Retina (tissue), 1 donor: ENCODE measurements at regions not wholly inside any gene's neighbourhood (a gene's known extent, or its start where the extent isn't known, plus 50 kb on each side); places are given as distances from the start of the nearest gene placed in this dataset.
"Not testable (repeated sequence)": the region's sequence is repeated elsewhere in the genome, so short reads cannot be mapped to it uniquely, and the experiment has no call there.

Source experiments
- DNase-seq: peaks from one replicate; pipeline ENCODE4 v3.0.0-alpha.2; 2016

- no peak for DNase-seq
These were observed 226.5 kb downstream of the IRS1 start for GRCh38 chr2:226573158-226573557.

DNA sequence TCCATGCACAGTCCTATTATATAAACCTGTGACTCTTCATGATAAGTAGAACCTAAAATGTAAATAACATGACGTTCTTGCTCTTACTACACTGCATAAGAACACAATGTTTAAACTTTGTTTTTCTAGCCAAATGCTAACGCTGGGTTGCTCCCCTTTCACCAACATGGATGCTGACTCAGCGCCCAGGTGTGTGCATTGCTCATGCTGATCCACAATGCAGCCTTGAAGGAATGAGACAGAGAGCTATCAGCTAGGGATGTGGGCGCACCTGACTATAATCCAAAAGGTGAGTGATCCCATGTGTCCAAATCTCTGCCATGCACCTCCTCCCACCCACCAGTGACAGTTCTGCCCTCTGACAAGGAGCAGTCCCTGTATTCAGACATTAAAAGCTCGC is 235.0 kb downstream of the IRS1 start:
- DNase-seq, result no peak

- DNase-seq, result no peak
These were observed 237.7 kb downstream of the IRS1 start for GRCh38 chr2:226561962-226562361.

DNA sequence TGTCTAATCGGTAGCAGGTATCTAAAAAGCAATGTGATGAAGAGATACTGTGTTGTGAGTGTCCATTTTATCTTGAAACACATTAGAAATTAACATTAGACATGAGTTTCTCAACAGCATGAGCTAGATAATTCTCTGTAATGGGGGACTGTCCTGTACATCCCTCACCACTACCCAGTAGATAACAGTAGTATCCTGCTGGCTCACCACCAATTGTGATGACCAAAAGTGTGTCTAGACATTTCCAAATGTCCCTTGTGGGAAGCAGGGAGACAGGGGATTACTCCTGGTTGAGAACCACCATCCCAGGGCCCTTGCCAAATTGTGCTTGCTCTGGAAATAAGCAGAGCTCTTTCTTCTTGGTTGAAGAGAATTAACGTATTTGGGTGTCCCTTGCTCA is 239.3 kb downstream of the IRS1 start:
- no peak for DNase-seq

DNA sequence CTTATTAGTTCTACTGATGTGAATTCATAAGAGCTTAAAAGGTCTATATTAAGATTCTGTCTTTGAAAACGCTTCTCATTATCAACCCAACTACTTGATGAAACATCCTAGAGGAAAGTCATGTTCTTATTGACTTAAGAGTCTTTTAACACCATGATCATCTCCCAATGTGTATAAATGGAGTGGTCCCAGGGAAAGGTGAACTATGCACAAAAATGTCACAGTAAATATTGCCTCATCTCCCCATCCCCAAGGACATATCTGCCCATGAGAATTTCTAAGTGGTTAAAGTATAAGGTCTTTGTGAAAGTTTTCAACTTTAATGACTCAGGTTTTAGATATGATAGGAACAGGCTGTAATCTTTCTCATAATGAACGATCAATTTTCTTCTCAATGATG is 240.1 kb downstream of the IRS1 start:
- DNase-seq, result no peak

- DNase-seq, result no peak
These were observed 241.2 kb downstream of the IRS1 start for GRCh38 chr2:226558418-226558817.

GRCh38 chr2:226556050-226556449 is 243.6 kb downstream of the IRS1 start:
- DNase-seq, result no peak

DNA sequence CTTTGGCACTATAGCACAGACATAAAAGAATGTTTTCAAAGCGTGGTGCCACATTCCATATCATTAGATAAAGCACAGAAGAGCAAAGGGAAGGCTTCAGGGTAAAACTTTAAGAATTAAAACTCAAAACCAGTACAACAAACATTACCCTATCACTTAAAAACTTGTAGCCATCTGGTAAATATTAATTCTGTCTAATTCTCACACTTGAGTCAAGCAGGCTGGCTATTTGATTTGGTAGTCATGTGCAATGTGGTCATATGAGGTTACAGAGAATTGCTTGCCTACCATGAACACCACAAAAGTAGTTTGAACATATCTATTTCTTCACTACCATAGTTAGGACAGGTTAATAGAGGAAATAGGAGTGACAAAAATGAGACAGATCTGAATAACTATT is 244.9 kb downstream of the IRS1 start:
- no peak for DNase-seq

DNA sequence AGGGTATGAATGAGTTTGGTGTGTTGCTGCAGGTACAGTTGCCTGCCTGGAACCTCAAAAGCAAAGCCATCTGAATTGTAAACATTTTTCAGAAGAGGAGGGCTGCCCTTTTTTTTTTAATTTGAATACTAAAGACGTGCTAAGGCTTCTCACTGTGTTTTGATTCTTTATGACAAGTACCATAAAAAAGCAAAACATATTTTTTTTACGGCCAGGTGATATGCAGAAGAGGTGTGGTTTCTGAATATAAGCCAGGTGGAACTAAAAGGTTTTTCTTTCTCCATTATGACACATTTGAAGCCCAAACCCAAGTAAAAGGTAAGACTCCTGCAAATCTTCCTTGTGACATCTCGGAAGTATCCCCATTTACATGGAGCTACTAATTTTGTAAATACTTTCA is 246.3 kb downstream of the IRS1 start:
- DNase-seq, result no peak

DNA sequence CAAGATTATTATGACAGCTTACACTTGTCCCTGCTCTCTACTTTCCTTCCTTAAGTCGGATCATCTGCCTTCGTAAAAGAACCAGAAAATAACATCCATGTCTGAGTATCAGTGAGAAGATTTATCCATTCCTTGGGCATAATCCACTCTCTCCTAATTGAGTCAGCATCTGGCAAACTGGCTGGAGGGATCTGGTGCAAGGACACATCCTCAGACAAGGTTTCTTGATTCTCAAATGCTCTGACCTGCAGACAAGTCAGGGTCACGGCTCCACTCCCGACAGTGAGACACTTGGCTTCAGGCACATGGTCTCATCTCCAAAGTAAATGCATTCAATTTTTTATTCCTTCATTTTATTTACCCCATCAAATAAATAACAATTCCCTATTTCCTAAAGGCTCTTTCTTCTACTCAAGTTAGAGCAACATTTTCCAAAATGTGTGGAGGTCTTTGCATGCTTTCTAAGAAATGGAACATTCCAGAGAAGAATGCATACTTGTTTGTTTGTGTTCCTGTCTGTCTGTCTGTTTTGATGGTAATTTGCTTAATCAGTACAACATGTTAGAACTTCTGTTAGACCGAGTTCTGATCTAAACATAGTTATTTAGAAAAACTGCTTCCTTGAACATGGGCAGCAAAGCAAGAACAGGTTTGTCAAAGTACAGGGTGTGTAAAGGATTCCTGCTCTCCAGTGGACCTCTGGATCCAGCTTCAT is 246.9 kb downstream of the IRS1 start:
- peak; percentile 6 for DNase-seq

DNA sequence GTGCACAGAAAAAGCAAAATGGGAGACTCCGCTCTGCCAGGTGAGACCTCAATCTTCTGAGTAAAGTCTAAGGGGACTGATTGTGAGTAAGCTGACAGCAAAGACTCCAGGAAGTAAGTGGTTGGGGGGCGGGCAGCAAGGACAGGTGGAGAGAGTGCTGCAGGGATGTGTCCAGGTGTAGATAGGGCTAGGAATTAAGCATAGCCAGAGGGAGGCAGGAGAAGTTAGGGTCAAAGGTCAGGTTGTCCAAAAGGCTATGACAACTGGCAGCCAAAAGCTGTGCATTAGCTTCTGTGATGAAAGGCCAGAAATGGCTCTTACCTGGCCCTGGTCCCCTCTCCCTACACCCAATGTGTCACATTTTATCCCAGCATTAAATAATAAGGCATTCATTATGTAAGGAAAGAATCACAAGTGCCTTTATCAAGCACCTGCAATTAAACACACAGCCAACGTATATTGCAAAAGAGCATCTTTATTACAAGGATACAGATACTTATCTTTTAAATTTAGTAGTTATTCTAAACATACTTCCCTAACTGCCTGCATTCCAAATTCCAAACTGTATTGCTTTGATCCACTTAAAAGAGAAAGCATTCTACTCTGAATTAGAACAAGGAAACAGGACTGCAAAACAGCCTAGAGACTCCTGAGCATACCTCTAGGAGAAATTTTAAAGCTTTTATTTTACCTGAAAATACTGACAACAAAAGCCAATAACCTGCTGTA is 247.9 kb downstream of the IRS1 start:
- no peak for DNase-seq

DNA sequence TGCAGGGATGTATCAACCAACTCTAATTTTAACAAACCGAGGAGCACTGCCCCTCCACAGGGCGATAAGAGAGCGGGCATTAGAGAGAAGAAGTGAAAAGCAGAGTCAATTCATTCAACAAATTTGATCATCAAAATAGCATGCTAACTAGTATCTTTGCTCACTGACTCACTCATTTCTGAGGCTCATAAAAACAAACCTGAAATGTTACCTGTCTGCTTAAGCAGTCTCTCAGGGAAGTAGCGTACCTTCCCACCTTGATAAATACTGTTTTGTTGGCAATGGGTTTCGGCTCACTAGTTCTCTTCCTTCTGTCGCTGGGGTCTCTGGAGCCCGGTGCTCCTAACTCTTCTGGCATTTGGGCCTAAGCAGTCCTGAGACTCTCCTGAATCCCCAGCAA is 248.8 kb downstream of the IRS1 start:
- no peak for DNase-seq

- no peak for DNase-seq
These were observed 250.9 kb downstream of the IRS1 start for GRCh38 chr2:226548732-226549131.

DNA sequence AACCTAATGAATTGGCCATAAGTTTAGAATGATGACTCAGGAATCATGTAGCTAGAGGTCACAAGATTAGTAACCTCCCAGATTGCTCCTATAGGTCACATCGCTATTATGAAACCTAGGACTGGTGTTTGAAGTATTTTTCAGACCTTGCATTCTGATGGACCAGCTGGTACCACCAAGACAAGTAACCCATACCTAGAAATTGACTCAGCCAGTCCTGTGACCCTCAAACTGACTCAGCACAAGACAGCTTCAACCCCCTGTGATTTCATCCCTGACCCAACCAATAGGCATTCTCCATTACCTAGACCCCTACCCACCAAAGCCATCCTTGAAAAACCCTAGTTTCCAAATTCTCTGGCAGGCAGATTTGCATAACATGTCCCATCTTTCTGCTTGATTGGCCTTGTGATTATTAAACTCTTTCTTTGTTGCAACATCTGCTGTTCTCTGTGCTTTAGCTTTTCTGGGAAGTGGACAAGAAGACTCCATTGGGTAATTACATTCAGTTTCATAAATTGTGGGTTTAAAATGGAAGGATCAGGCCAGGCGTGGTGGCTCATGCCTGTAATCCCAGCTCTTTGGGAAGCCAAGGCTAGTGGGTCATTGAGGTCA is 254.9 kb downstream of the IRS1 start:
- DNase-seq, result no peak

GRCh38 chr2:226540204-226540994 is 259.2 kb downstream of the IRS1 start:
- DNase-seq, result no peak

- no peak for DNase-seq
These were observed 263.2 kb downstream of the IRS1 start for GRCh38 chr2:226536410-226536809.

GRCh38 chr2:226532976-226533375 is 266.6 kb downstream of the IRS1 start:
- not testable (repeated sequence) for DNase-seq

GRCh38 chr2:226531061-226531810 is 268.4 kb downstream of the IRS1 start:
- no peak for DNase-seq

- no peak for DNase-seq
These were observed 270.1 kb downstream of the IRS1 start for GRCh38 chr2:226529556-226529955.

DNA sequence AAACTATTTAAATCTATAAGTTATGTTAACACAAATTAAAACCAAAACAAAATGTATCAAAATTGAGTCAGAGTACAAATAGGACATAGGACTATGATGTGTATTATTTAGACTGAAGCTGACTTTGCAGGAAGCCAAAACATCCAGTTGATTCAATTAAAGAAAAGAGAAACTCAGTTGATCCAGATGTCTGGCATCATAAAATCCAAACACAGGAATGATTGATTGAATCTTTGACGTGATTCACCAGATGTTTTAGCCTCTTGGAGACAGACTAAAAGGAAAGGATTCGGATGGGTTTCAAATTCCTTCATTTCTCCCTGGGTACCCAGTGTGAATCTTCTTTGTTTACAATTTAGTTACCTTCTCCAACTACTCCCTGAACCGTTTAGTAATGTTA is 272.9 kb downstream of the IRS1 start:
- DNase-seq, result no peak

DNA sequence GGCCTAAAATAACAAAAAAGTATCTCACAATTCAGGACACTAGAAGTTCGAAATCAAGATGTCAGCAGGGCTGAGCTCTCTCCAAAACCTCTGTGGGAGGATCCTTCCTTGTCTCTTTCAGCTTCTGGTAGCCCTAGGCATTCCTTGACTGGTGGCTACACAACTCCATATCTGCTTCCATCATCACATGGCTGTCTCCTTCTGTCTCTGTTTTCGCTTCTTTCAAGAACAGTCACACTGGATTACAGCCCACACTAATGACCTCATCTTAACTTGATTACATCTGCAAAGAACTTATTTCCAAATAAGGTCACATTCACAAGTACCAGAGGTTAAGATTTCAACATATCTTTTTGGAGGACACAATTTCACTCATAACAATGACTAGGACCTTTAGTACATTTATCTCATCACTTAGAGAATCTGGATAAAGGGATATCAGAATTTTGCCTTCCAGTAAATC is 275.2 kb downstream of the IRS1 start:
- DNase-seq, result no peak

- DNase-seq, result no peak
These were observed 278.9 kb downstream of the IRS1 start for GRCh38 chr2:226520723-226521122.
